HFFc6 (cell line): ENCODE measurements at regions not wholly inside any gene's neighbourhood (a gene's known extent, or its start where the extent isn't known, plus 50 kb on each side); places are given as distances from the start of the nearest gene placed in this dataset.

Experiments used
- DNase-seq: peaks from one replicate; pipeline ENCODE4 v3.0.0-alpha.2; 2018
- H3K27ac Mint-ChIP-seq: 2 replicates; pipeline ENCODE4 v1.8.0; 2020; ENCODE audit warnings: mild to moderate bottlenecking, mixed read lengths
- H3K27me3 Mint-ChIP-seq: 2 replicates; pipeline ENCODE4 v1.8.0; 2021; ENCODE audit warnings: mild to moderate bottlenecking, moderate library complexity, mixed read lengths; ENCODE audit not compliant: insufficient read depth
- H3K36me3 Mint-ChIP-seq: 2 replicates; pipeline ENCODE4 v1.8.0; 2021; ENCODE audit warnings: low read depth, mixed read lengths
- H3K4me1 Mint-ChIP-seq: 2 replicates; pipeline ENCODE4 v1.8.0; 2020; ENCODE audit warnings: low read depth, mixed read lengths
- H3K4me3 Mint-ChIP-seq: 2 replicates; pipeline ENCODE4 v1.8.0; 2020; ENCODE audit warnings: mild to moderate bottlenecking, moderate library complexity, mixed read lengths
- H3K9me3 Mint-ChIP-seq: 2 replicates; pipeline ENCODE4 v1.8.0; 2020; ENCODE audit warnings: mild to moderate bottlenecking, mixed read lengths
- CTCF ChIP-seq: fragments of 200-600 bp; sonication (generic); IDR thresholded peaks from 2 replicates; pipeline ENCODE4 v1.5.0; 2021; ENCODE audit warnings: antibody characterized with exemption, mild to moderate bottlenecking

- no peaks in the 10 kb centered on the region for H3K4me1 Mint-ChIP-seq
- H3K9me3 Mint-ChIP-seq = no peaks in the 10 kb centered on the region
- no peaks in the 10 kb centered on the region; the same call in 1 of the 2 replicates for H3K27me3 Mint-ChIP-seq
- peak; percentile 4 for DNase-seq
- no peak overlapping the region for H3K27ac Mint-ChIP-seq
- H3K36me3 Mint-ChIP-seq = no peaks in the 10 kb centered on the region
- H3K4me3 Mint-ChIP-seq = no peak overlapping the region
- no peak for TF ChIP-seq CTCF
These were observed 72.8 kb upstream of the MC4R start for GRCh38 chr18:60445341-60445740.

- no peaks in the 10 kb centered on the region for H3K36me3 Mint-ChIP-seq
- H3K4me3 Mint-ChIP-seq = no peak overlapping the region
- no peak overlapping the region for H3K27ac Mint-ChIP-seq
- no peak for TF ChIP-seq CTCF
- DNase-seq = no peak
- no peaks in the 10 kb centered on the region for H3K4me1 Mint-ChIP-seq
- no peaks in the 10 kb centered on the region; the same call in 1 of the 2 replicates for H3K27me3 Mint-ChIP-seq
- no peaks in the 10 kb centered on the region for H3K9me3 Mint-ChIP-seq
These were observed 74.2 kb upstream of the MC4R start for GRCh38 chr18:60446821-60447220.

GRCh38 chr18:60448487-60449267 is 76.1 kb upstream of the MC4R start:
- no peak overlapping the region for H3K27ac Mint-ChIP-seq
- no peak overlapping the region for H3K4me3 Mint-ChIP-seq
- no peak for DNase-seq
- no peak for TF ChIP-seq CTCF
- H3K36me3 Mint-ChIP-seq = no peaks in the 10 kb centered on the region
- H3K9me3 Mint-ChIP-seq = no peaks in the 10 kb centered on the region
- H3K27me3 Mint-ChIP-seq = no peaks in the 10 kb centered on the region; the same call in 1 of the 2 replicates
- H3K4me1 Mint-ChIP-seq = no peaks in the 10 kb centered on the region

- H3K27ac Mint-ChIP-seq = no peak overlapping the region
- no peak for TF ChIP-seq CTCF
- no peak overlapping the region for H3K4me3 Mint-ChIP-seq
- H3K4me1 Mint-ChIP-seq = no peaks in the 10 kb centered on the region
- no peak for DNase-seq
- H3K9me3 Mint-ChIP-seq = no peaks in the 10 kb centered on the region; the same call in 1 of the 2 replicates
- H3K36me3 Mint-ChIP-seq = no peaks in the 10 kb centered on the region
- peaks cover 3% of the 10 kb centered on the region; the same call in 1 of the 2 replicates for H3K27me3 Mint-ChIP-seq
These were observed 79.8 kb upstream of the MC4R start for GRCh38 chr18:60452421-60452820.

GRCh38 chr18:60466677-60467076 is 94.1 kb upstream of the MC4R start:
- Mint-ChIP-seq H3K27me3 (no peaks in the 10 kb centered on the region), H3K4me1 (no peaks in the 10 kb centered on the region), H3K27ac (no peak overlapping the region), H3K36me3 (no peaks in the 10 kb centered on the region), H3K9me3 (no peaks in the 10 kb centered on the region), H3K4me3 (no peak overlapping the region)
- no peak for DNase-seq
- TF ChIP-seq CTCF = no peak
